ENCODE measurements at regions not wholly inside any gene's neighbourhood (a gene's known extent, or its start where the extent isn't known, plus 50 kb on each side); places are given as distances from the start of the nearest gene placed in this dataset.
"Not testable (repeated sequence)": the region's sequence is repeated elsewhere in the genome, so short reads cannot be mapped to it uniquely, and the experiment has no call there.

DNA sequence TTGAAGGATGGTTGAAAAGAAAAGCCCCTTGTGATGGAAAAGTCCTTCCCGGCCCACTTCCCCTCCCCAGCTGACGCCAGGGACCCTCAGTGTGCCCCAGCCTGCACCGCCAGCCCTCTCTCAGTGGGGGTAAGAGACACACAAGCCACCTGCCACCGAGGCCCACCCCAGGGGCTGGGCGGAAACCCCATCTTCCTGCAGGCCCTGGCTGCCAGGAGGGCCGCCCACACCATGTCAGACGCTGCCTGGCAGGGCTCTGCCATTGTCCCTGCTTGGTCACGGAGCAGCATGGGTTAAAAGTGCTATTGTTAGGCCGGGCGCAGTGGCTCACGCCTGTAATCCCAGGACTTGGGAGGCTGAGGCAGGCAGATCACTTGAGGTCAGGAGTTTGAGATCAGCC lies 142.0 kb upstream of the ZNF469 start:
- TF ChIP-seq, protein P1, sequence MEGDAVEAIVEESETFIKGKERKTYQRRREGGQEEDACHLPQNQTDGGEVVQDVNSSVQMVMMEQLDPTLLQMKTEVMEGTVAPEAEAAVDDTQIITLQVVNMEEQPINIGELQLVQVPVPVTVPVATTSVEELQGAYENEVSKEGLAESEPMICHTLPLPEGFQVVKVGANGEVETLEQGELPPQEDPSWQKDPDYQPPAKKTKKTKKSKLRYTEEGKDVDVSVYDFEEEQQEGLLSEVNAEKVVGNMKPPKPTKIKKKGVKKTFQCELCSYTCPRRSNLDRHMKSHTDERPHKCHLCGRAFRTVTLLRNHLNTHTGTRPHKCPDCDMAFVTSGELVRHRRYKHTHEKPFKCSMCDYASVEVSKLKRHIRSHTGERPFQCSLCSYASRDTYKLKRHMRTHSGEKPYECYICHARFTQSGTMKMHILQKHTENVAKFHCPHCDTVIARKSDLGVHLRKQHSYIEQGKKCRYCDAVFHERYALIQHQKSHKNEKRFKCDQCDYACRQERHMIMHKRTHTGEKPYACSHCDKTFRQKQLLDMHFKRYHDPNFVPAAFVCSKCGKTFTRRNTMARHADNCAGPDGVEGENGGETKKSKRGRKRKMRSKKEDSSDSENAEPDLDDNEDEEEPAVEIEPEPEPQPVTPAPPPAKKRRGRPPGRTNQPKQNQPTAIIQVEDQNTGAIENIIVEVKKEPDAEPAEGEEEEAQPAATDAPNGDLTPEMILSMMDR (conservative IDR thresholded peaks at IDR 0.05), result not testable (repeated sequence)
- not testable (repeated sequence) for TF ChIP-seq ZFX (IDR thresholded peaks at IDR 0.05)
